ENCODE measurements at regions not wholly inside any gene's neighbourhood (a gene's known extent, or its start where the extent isn't known, plus 50 kb on each side); places are given as distances from the start of the nearest gene placed in this dataset.

DNA sequence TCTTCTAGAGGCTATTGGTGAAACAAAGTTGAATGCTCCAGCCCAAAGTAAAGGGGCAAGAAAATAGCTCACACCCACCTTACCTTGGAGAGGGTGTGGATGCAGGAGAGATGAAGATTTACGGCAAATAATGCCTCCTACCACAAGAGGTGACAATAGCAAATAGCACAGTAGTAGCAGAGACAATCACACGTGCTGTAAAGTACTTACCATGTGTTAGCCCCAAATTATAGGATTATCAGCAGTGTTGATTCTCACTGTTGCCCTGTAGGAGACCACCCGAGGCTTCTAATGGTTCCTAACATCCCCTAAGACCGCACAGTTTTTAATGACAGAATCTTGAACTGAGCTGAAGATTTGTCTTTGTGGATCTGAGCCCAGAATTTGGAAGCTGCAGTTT lies 94.8 kb upstream of the FOXA2 start:
- Histone ChIP-seq H3F3A (ENCODE audit: insufficient read depth, low read length, poor library complexity, severe bottlenecking) (no peaks in the 10 kb centered on the region), H2AFZ (ENCODE audit: low read depth, low read length) (no peak overlapping the region), H3K4me2 (ENCODE audit: low read length) (no peak overlapping the region), H3K4me3 (ENCODE audit: low read length) (no peak overlapping the region), H3K79me2 (replicated peaks; ENCODE audit: insufficient read depth, low read length) (no peaks in the 10 kb centered on the region), H3K9ac (ENCODE audit: low read length) (no peak overlapping the region), H3K27me3 (ENCODE audit: insufficient read depth, low read depth, low read length) (no peaks in the 10 kb centered on the region), H3K9me3 (ENCODE audit: low read length) (no peaks in the 10 kb centered on the region), H4K20me1 (ENCODE audit: insufficient read depth) (no peaks in the 10 kb centered on the region), H3K9me2 (ENCODE audit: insufficient read depth, low read length) (no peaks in the 10 kb centered on the region), H3K36me3 (ENCODE audit: insufficient read depth, low read length) (no peaks in the 10 kb centered on the region), H3K27ac (ENCODE audit: low read length) (no peak overlapping the region)
- TF ChIP-seq RAD21 (conservative IDR thresholded peaks at IDR 0.05), result no peak

DNA sequence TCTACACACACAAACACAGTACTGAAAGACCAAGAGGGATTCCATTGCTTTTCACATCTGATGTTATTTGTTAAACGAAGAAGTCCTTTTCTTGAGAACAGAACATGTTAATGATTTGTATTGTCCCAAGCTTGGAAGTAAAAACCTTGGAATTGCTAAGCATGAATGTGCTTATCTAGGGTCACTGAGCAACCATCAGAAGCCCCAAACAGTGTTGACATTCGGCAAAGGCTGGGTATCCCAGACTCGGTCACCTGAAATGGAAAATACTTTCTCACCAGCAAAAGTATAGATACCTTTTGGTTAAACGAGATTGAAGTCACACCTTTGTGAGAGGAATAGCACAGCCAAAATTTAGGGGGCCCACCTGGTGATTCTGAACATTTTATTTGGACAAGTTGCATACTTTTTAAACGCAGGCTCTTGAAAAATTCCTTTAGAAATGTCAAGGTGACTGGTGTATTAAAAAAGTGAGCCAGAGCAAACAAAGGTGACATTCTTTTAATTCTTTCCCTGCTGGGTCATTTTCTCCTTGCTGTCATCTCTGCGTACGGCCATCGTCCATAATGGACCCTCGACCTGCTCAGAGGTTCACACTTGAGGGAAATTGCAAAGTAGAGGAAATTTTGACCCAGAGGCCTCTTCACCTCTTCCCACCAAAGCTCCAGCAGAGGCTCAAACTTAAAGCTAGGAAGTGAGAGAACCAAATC lies 95.8 kb upstream of the FOXA2 start:
- Histone ChIP-seq H2AFZ (ENCODE audit: low read depth, low read length) (no peak overlapping the region), H3K36me3 (ENCODE audit: insufficient read depth, low read length) (no peaks in the 10 kb centered on the region), H3F3A (ENCODE audit: insufficient read depth, low read length, poor library complexity, severe bottlenecking) (no peaks in the 10 kb centered on the region), H3K9ac (ENCODE audit: low read length) (no peak overlapping the region), H3K4me3 (ENCODE audit: low read length) (no peak overlapping the region), H3K27me3 (ENCODE audit: insufficient read depth, low read depth, low read length) (no peaks in the 10 kb centered on the region), H3K9me3 (ENCODE audit: low read length) (no peaks in the 10 kb centered on the region), H3K27ac (ENCODE audit: low read length) (no peak overlapping the region), H3K4me2 (ENCODE audit: low read length) (no peak overlapping the region), H4K20me1 (ENCODE audit: insufficient read depth) (no peaks in the 10 kb centered on the region), H3K9me2 (ENCODE audit: insufficient read depth, low read length) (no peaks in the 10 kb centered on the region), H3K79me2 (replicated peaks; ENCODE audit: insufficient read depth, low read length) (no peaks in the 10 kb centered on the region)
- TF ChIP-seq, protein P1, sequence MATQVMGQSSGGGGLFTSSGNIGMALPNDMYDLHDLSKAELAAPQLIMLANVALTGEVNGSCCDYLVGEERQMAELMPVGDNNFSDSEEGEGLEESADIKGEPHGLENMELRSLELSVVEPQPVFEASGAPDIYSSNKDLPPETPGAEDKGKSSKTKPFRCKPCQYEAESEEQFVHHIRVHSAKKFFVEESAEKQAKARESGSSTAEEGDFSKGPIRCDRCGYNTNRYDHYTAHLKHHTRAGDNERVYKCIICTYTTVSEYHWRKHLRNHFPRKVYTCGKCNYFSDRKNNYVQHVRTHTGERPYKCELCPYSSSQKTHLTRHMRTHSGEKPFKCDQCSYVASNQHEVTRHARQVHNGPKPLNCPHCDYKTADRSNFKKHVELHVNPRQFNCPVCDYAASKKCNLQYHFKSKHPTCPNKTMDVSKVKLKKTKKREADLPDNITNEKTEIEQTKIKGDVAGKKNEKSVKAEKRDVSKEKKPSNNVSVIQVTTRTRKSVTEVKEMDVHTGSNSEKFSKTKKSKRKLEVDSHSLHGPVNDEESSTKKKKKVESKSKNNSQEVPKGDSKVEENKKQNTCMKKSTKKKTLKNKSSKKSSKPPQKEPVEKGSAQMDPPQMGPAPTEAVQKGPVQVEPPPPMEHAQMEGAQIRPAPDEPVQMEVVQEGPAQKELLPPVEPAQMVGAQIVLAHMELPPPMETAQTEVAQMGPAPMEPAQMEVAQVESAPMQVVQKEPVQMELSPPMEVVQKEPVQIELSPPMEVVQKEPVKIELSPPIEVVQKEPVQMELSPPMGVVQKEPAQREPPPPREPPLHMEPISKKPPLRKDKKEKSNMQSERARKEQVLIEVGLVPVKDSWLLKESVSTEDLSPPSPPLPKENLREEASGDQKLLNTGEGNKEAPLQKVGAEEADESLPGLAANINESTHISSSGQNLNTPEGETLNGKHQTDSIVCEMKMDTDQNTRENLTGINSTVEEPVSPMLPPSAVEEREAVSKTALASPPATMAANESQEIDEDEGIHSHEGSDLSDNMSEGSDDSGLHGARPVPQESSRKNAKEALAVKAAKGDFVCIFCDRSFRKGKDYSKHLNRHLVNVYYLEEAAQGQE (IDR thresholded peaks at IDR 0.05; ENCODE audit: borderline replicate concordance), result no peak
- TF ChIP-seq EZH2 (IDR thresholded peaks at IDR 0.05; ENCODE audit: borderline replicate concordance, insufficient read depth, low read length, poor library complexity, severe bottlenecking) (no peak), RAD21 (conservative IDR thresholded peaks at IDR 0.05) (no peak), SMC3 (conservative IDR thresholded peaks at IDR 0.05; ENCODE audit: poor library complexity) (no peak), EP300 (conservative IDR thresholded peaks at IDR 0.05; ENCODE audit: poor library complexity, severe bottlenecking) (no peak), POLR2AphosphoS5 (IDR thresholded peaks at IDR 0.05) (no peak), MXI1 (conservative IDR thresholded peaks at IDR 0.05; ENCODE audit: poor library complexity, severe bottlenecking) (no peak), TAF1 (IDR thresholded peaks at IDR 0.05; ENCODE audit: low read depth) (no peak)
- TF ChIP-seq, protein P2, sequence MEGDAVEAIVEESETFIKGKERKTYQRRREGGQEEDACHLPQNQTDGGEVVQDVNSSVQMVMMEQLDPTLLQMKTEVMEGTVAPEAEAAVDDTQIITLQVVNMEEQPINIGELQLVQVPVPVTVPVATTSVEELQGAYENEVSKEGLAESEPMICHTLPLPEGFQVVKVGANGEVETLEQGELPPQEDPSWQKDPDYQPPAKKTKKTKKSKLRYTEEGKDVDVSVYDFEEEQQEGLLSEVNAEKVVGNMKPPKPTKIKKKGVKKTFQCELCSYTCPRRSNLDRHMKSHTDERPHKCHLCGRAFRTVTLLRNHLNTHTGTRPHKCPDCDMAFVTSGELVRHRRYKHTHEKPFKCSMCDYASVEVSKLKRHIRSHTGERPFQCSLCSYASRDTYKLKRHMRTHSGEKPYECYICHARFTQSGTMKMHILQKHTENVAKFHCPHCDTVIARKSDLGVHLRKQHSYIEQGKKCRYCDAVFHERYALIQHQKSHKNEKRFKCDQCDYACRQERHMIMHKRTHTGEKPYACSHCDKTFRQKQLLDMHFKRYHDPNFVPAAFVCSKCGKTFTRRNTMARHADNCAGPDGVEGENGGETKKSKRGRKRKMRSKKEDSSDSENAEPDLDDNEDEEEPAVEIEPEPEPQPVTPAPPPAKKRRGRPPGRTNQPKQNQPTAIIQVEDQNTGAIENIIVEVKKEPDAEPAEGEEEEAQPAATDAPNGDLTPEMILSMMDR (IDR thresholded peaks at IDR 0.05; ENCODE audit: poor library complexity, severe bottlenecking), result no peak

Measured in neural cell (in vitro differentiated cells).